IMR-90 (cell line): ENCODE measurements at regions not wholly inside any gene's neighbourhood (a gene's known extent, or its start where the extent isn't known, plus 50 kb on each side); places are given as distances from the start of the nearest gene placed in this dataset.

Source experiments
- ATAC-seq: fragments of 200-7000 bp; cut with Tn5 transposase; 2 replicates; pipeline ENCODE4 v1.9.1; 2020; ENCODE audit warnings: low read depth, mild to moderate bottlenecking, moderate library complexity
- BruUV-seq: library from RNA; stranded (reverse); fragments of 400-500 nt; replicated peaks from 2 replicates; lab custom pipeline; 2021; lab: Mats Ljungman, UMichigan
- CTCF ChIA-PET: fragments of 300-600 bp; formaldehyde crosslinking; extraction: SDS; loops from one replicate; lab custom pipeline; 2021; ENCODE audit warnings: antibody characterized with exemption; lab: Yijun Ruan, JAX
- POLR2A ChIA-PET: fragments of 300-600 bp; sonication (Branson Sonifier 250); formaldehyde crosslinking; loops from one replicate; lab custom pipeline; 2022; ENCODE audit warnings: antibody characterized with exemption; ENCODE audit not compliant: unreplicated experiment; lab: Charles Lee
- DNase-seq: peaks from one replicate; pipeline ENCODE4 v3.0.0; 2013
- H2AFZ ChIP-seq: replicated peaks from 2 replicates; pipeline ENCODE3; 2013; ENCODE audit warnings: low read length, mild to moderate bottlenecking; ENCODE audit not compliant: poor library complexity
- H2AK5ac ChIP-seq: 2 replicates; pipeline ENCODE4 v1.6.1; 2013; ENCODE audit warnings: low read depth, low read length, inconsistent platforms
- H2AK9ac ChIP-seq: replicated peaks from 2 replicates; pipeline ENCODE3; 2013; ENCODE audit warnings: mild to moderate bottlenecking, low read depth, low read length, moderate library complexity; ENCODE audit not compliant: poor library complexity
- H2BK120ac ChIP-seq: 2 replicates; pipeline ENCODE4 v1.6.1; 2013; ENCODE audit warnings: low read depth, low read length, inconsistent platforms
- H2BK15ac ChIP-seq: 3 replicates; pipeline ENCODE4 v1.6.1; 2013; ENCODE audit warnings: low read depth, low read length, inconsistent platforms
- H2BK20ac ChIP-seq: 2 replicates; pipeline ENCODE4 v1.6.1; 2013; ENCODE audit warnings: low read depth, mild to moderate bottlenecking, inconsistent platforms, low read length, moderate library complexity
- H2BK5ac ChIP-seq: 2 replicates; pipeline ENCODE4 v1.6.1; 2013; ENCODE audit warnings: mild to moderate bottlenecking, low read depth, low read length, inconsistent platforms; ENCODE audit not compliant: poor library complexity, severe bottlenecking
- H3K14ac ChIP-seq: replicated peaks from 2 replicates; pipeline ENCODE4 v1.6.1; 2013; ENCODE audit warnings: low read depth, low read length, inconsistent platforms
- H3K18ac ChIP-seq: 2 replicates; pipeline ENCODE4 v1.6.1; 2013; ENCODE audit warnings: low read depth, low read length, control low read depth
- H3K23ac ChIP-seq: 2 replicates; pipeline ENCODE4 v1.6.1; 2013; ENCODE audit warnings: low read depth, low read length, inconsistent platforms
- H3K27ac ChIP-seq: 2 replicates; pipeline ENCODE4 v1.5.1; 2013; ENCODE audit warnings: mild to moderate bottlenecking, control low read depth, low read length; ENCODE audit not compliant: insufficient read depth
- H3K27me3 ChIP-seq: 2 replicates; pipeline ENCODE4 v1.6.1; 2013; ENCODE audit warnings: low read length; ENCODE audit not compliant: control insufficient read depth, insufficient read depth
- H3K36me3 ChIP-seq: 2 replicates; pipeline ENCODE4 v1.6.1; 2013; ENCODE audit warnings: low read length, mixed read lengths; ENCODE audit not compliant: control insufficient read depth, insufficient read depth
- H3K4ac ChIP-seq: 2 replicates; pipeline ENCODE4 v1.6.1; 2013; ENCODE audit warnings: low read depth, low read length, inconsistent platforms
- H3K4me1 ChIP-seq: 2 replicates; pipeline ENCODE4 v1.6.1; 2013; ENCODE audit warnings: low read length, mixed read lengths; ENCODE audit not compliant: control insufficient read depth, insufficient read depth
- H3K4me2 ChIP-seq: 2 replicates; pipeline ENCODE4 v1.6.1; 2013; ENCODE audit warnings: low read depth, mild to moderate bottlenecking, control low read depth, low read length, moderate library complexity
- H3K4me3 ChIP-seq: 2 replicates; pipeline ENCODE4 v1.5.1; 2013; ENCODE audit warnings: low read depth, mild to moderate bottlenecking, control low read depth, low read length, moderate library complexity; ENCODE audit not compliant: insufficient read depth
- H3K56ac ChIP-seq: 2 replicates; pipeline ENCODE4 v1.6.1; 2013; ENCODE audit warnings: low read length, inconsistent platforms; ENCODE audit not compliant: insufficient read depth; ENCODE audit errors: extremely low read depth
- H3K79me1 ChIP-seq, 2 experiments: 2 replicates each; pipeline ENCODE4 v1.6.1; 2013; ENCODE audit warnings: low read length in 2 of 2, inconsistent platforms in 1 of 2, low read depth in 1 of 2
- H3K9ac ChIP-seq: 2 replicates; pipeline ENCODE4 v1.6.1; 2013; ENCODE audit warnings: low read depth, low read length, control low read depth
- H3K9me1 ChIP-seq: 2 replicates; pipeline ENCODE4 v1.6.1; 2013; ENCODE audit warnings: low read length, inconsistent platforms; ENCODE audit not compliant: insufficient read depth
- H3K9me3 ChIP-seq: 2 replicates; pipeline ENCODE4 v1.6.1; 2013; ENCODE audit warnings: low read length; ENCODE audit not compliant: control insufficient read depth, insufficient read depth
- H4K20me1 ChIP-seq: 2 replicates; pipeline ENCODE4 v1.6.1; 2013; ENCODE audit warnings: low read length, inconsistent platforms; ENCODE audit not compliant: insufficient read depth
- H4K5ac ChIP-seq: 2 replicates; pipeline ENCODE4 v1.6.1; 2013; ENCODE audit warnings: mild to moderate bottlenecking, low read depth, low read length, control low read depth
- H4K8ac ChIP-seq, 2 experiments: 2 replicates each; pipeline ENCODE4 v1.6.1; 2013; ENCODE audit warnings: low read depth in 2 of 2, low read length in 2 of 2, control low read depth in 1 of 2, inconsistent platforms in 1 of 2
- H4K91ac ChIP-seq: 2 replicates; pipeline ENCODE4 v1.6.1; 2013; ENCODE audit warnings: low read depth, low read length, inconsistent platforms; ENCODE audit not compliant: insufficient read depth
- BHLHE40 ChIP-seq: fragments of 150-350 bp; IDR thresholded peaks from 2 replicates; pipeline ENCODE4 v1.6.1; 2016; ENCODE audit warnings: mild to moderate bottlenecking, low read depth, low read length
- CEBPB ChIP-seq: IDR thresholded peaks from 2 replicates; pipeline ENCODE4 v1.6.1; 2012; ENCODE audit warnings: low read depth, low read length, improper control_type of control experiment
- CHD1 ChIP-seq: IDR thresholded peaks from 2 replicates; pipeline ENCODE4 v1.6.1; 2012; ENCODE audit warnings: low read depth, low read length, improper control_type of control experiment
- CTCF ChIP-seq: conservative IDR thresholded peaks from 2 replicates; pipeline ENCODE4 v1.5.1; 2012; ENCODE audit warnings: mild to moderate bottlenecking, low read depth, low read length, improper control_type of control experiment
- ELK1 ChIP-seq: fragments of 150-350 bp; IDR thresholded peaks from 2 replicates; pipeline ENCODE4 v1.6.1; 2016; ENCODE audit warnings: low read depth, mild to moderate bottlenecking, low read length, moderate library complexity, borderline replicate concordance
- FOS ChIP-seq: fragments of 150-350 bp; IDR thresholded peaks from 2 replicates; pipeline ENCODE4 v1.6.1; 2016; ENCODE audit warnings: low read depth, low read length
- MAFK ChIP-seq: IDR thresholded peaks from 2 replicates; pipeline ENCODE4 v1.6.1; 2012; ENCODE audit warnings: low read depth, low read length, improper control_type of control experiment
- MAZ ChIP-seq: IDR thresholded peaks from 2 replicates; pipeline ENCODE4 v1.6.1; 2012; ENCODE audit warnings: low read depth, mild to moderate bottlenecking, low read length, improper control_type of control experiment, moderate library complexity, borderline replicate concordance
- MXI1 ChIP-seq: IDR thresholded peaks from 2 replicates; pipeline ENCODE4 v1.6.1; 2012; ENCODE audit warnings: low read depth, mild to moderate bottlenecking, low read length, moderate library complexity, borderline replicate concordance
- NFE2L2 ChIP-seq: fragments of 150-350 bp; IDR thresholded peaks from 2 replicates; pipeline ENCODE4 v1.6.1; 2016; ENCODE audit warnings: low read depth, mild to moderate bottlenecking, low read length
- POLR2A ChIP-seq: IDR thresholded peaks from 2 replicates; pipeline ENCODE4 v1.6.1; 2012; ENCODE audit warnings: mild to moderate bottlenecking, low read depth, low read length
- RAD21 ChIP-seq: IDR thresholded peaks from 2 replicates; pipeline ENCODE4 v1.6.1; 2012; ENCODE audit warnings: low read length, improper control_type of control experiment
- RCOR1 ChIP-seq: IDR thresholded peaks from 2 replicates; pipeline ENCODE4 v1.6.1; 2012; ENCODE audit warnings: mild to moderate bottlenecking, low read length, improper control_type of control experiment; ENCODE audit not compliant: insufficient replicate concordance
- RFX5 ChIP-seq: IDR thresholded peaks from 2 replicates; pipeline ENCODE4 v1.8.0; 2012; ENCODE audit warnings: low read depth, mild to moderate bottlenecking, low read length, moderate library complexity
- SMC3 ChIP-seq: fragments of 150-350 bp; IDR thresholded peaks from 2 replicates; pipeline ENCODE4 v1.6.1; 2016; ENCODE audit warnings: low read depth, mild to moderate bottlenecking, antibody characterized with exemption, low read length, moderate library complexity
- USF2 ChIP-seq: fragments of 150-350 bp; IDR thresholded peaks from 2 replicates; pipeline ENCODE4 v1.6.1; 2017; ENCODE audit warnings: mild to moderate bottlenecking, antibody characterized with exemption, low read length, low read depth
- whole genome bisulfite sequencing, 2 experiments: methylation state at CpG; one replicate each; pipeline versions ENCODE4 v1.1.5 to v1.1.7; 2013; ENCODE audit warnings: missing lambda C conversion rate in 2 of 2; ENCODE audit not compliant: insufficient read length in 1 of 2; ENCODE audit errors: extremely low coverage in 2 of 2; 5-methylcytosine and 5-hydroxymethylcytosine counted together
- dilution Hi-C: fragments of 300-500 bp; cut with HindIII; formaldehyde crosslinking; loops from one replicate; pipeline ENCODE4 v1.14.3; 2018; ENCODE audit warnings: low sequenced_read_pairs; ENCODE audit not compliant: unreplicated experiment
- in situ Hi-C: fragments of 300-500 bp; cut with MboI; formaldehyde crosslinking; loops from 3 replicates; pipeline ENCODE4 v1.14.3; 2019; ENCODE audit warnings: low sequenced_read_pairs, inconsistent platforms, mixed read lengths
- intact Hi-C: fragments of 100-400 bp; cut with micrococcal nuclease; formaldehyde crosslinking; loops from 2 replicates; pipeline ENCODE4 v1.10.0; 2022

- no peak overlapping the region for H2AK5ac ChIP-seq
- H3K4me1 ChIP-seq = no peaks in the 10 kb centered on the region; the same call in none of the 2 replicates
- DNase-seq = no peak
- H3K79me1 ChIP-seq = no peaks in the 10 kb centered on the region
- dilution Hi-C loops (no loop called here), in situ Hi-C loops (no loop called here), intact Hi-C loops (no loop called here)
- no peak overlapping the region for H3K4me3 ChIP-seq
- no peak overlapping the region for H3K4ac ChIP-seq
- no TSS peak for BruUV-seq
- no peak overlapping the region for H2BK15ac ChIP-seq
- no peak overlapping the region for H3K9ac ChIP-seq
- no peak overlapping the region for H4K5ac ChIP-seq
- H3K9me1 ChIP-seq = peaks cover 4% of the 10 kb centered on the region; the same call in 1 of the 2 replicates
- H4K8ac ChIP-seq = no peak overlapping the region
- no peak overlapping the region for H3K4me2 ChIP-seq
- H3K14ac ChIP-seq = no peak overlapping the region
- H2BK20ac ChIP-seq = no peak overlapping the region
- H3K23ac ChIP-seq = no peak overlapping the region
- CTCF ChIA-PET = interaction anchor here (1.2 kb wide), 1 partner anchor 127 kb away, joined by 3 read pairs; no protein-coding TSS in a partner anchor
- peaks cover 2% of the 10 kb centered on the region; the same call in 1 of the 2 replicates for H3K27me3 ChIP-seq
- no peaks in the 10 kb centered on the region for H4K20me1 ChIP-seq
- POLR2A ChIA-PET = no interaction called here
- TF ChIP-seq RFX5 (no peak), FOS (no peak), USF2 (no peak), MAZ (no peak), MXI1 (no peak), CTCF (no peak), NFE2L2 (no peak), POLR2A (no peak), CEBPB (no peak), RAD21 (no peak), CHD1 (no peak), BHLHE40 (no peak), RCOR1 (no peak), ELK1 (no peak), MAFK (no peak), SMC3 (no peak)
- H4K91ac ChIP-seq = no peak overlapping the region
- ATAC-seq = no peak
- H2AFZ ChIP-seq = no peak overlapping the region
- no peak overlapping the region for H2BK5ac ChIP-seq
- H3K18ac ChIP-seq = no peak overlapping the region
- no peak overlapping the region for H3K27ac ChIP-seq
- H3K9me3 ChIP-seq = no peaks in the 10 kb centered on the region
- WGBS, 2 experiments = 83% methylated on average over 1 of the region's 5 CpGs; no CpG with 5 or more reads in 1 of the 2 experiments
- H3K56ac ChIP-seq = no peak overlapping the region
- no peak overlapping the region for H2AK9ac ChIP-seq
- no peaks in the 10 kb centered on the region for H3K36me3 ChIP-seq
- H2BK120ac ChIP-seq = no peak overlapping the region
Observed at GRCh38 chr5:74123929-74124328, 497.9 kb downstream of the ARHGEF28 start.
